Body of pancreas (tissue), 4 donors: ENCODE measurements at regions not wholly inside any gene's neighbourhood (a gene's known extent, or its start where the extent isn't known, plus 50 kb on each side); places are given as distances from the start of the nearest gene placed in this dataset.

Experiments used
- ATAC-seq: fragments of 150-250 bp; one replicate; pipeline ENCODE4 v1.9.1; 2016
- DNase-seq, 4 donors: peaks; one replicate each; pipeline ENCODE4 v3.0.0-alpha.2; 2019
- H3K27ac ChIP-seq, 4 donors: fragments of 200-600 bp; sonication (generic); 1 replicate in 3 of 4; 2 replicates in 1 of 4; pipeline versions ENCODE4 v1.5.1 to v1.6.1; 2016 to 2019; ENCODE audit warnings: mild to moderate bottlenecking in 1 of 4, mixed read lengths in 1 of 4, moderate library complexity in 1 of 4
- H3K27me3 ChIP-seq, 2 donors: fragments of 200-600 bp; sonication (generic); one replicate each; pipeline ENCODE4 v1.6.0; 2016; ENCODE audit warnings: mild to moderate bottlenecking in 1 of 2
- H3K36me3 ChIP-seq, 2 donors: fragments of 200-600 bp; sonication (generic); replicated peaks in 1 of 2; 2 replicates each; pipeline ENCODE4 v1.5.1; 2016; ENCODE audit warnings: low read depth in 2 of 2; ENCODE audit not compliant: insufficient read depth in 1 of 2
- H3K4me1 ChIP-seq: fragments of 200-600 bp; sonication (generic); one replicate; pipeline ENCODE4 v1.6.0; 2016
- H3K4me3 ChIP-seq, 2 donors: fragments of 200-600 bp; sonication (generic); 1 replicate in 1 of 2; 2 replicates in 1 of 2; pipeline ENCODE4 v1.5.1; 2016 to 2019
- H3K9me3 ChIP-seq, 3 donors: fragments of 200-600 bp; sonication (generic); 1 replicate in 2 of 3; 2 replicates in 1 of 3; pipeline ENCODE4 v1.5.1; 2016
- POLR2A ChIP-seq, 3 donors: fragments of 450-650 bp; IDR thresholded peaks; one replicate each; pipeline ENCODE4 v1.6.1; 2016; ENCODE audit warnings: antibody characterized with exemption in 3 of 3, mild to moderate bottlenecking in 2 of 3
- WGBS, 2 donors: methylation state at CpG; one replicate each; pipeline ENCODE4 v1.1.5; 2017; 5-methylcytosine and 5-hydroxymethylcytosine counted together
- intact Hi-C: fragments of 100-400 bp; cut with DNase I; formaldehyde crosslinking; loops from one replicate; pipeline ENCODE4 v1.15.1; 2023
- TF ChIP-seq, protein P1 (sequence below), 7 experiments: fragments of 450-650 bp in 4 of 7; fragments of 200-600 bp in 3 of 7; sonication (generic) in 3 of 7; IDR thresholded peaks; one replicate each; pipeline ENCODE4 v1.5.1; 2016 to 2019; ENCODE audit warnings: antibody characterized with exemption in 7 of 7

DNA sequence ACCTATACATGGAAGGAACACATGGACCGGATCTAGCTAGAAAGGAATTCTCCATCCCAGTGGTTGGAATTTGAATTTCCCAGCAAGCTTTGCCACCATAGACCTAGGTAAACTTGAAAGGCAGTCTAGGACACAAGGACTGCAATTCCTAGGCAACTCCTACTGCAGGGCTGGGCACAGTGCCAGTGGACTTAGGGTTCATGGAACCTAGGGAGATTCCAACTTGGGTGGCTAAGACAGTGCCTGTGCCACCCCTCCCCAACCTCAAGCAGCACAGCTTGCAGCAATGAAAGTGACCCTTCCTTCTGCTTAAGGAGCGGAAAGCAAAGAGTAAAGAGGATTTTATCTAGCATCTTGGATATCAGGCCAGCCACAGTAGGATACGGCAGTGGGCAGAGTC, 663.3 kb downstream of the ELAVL2 start:
- DNase-seq (no peak), ATAC-seq (no peak)
- H3K4me3 ChIP-seq, result no peak overlapping the region
- no peaks in the 10 kb centered on the region for H3K9me3 ChIP-seq
- intact Hi-C loops, result no loop called here
- 83 to 94% methylated on average over 2 to 3 of the region's 3 CpGs for WGBS, 2 donors
- TF ChIP-seq POLR2A (IDR thresholded peaks at IDR 0.05), result no peak
- TF ChIP-seq, protein P1, sequence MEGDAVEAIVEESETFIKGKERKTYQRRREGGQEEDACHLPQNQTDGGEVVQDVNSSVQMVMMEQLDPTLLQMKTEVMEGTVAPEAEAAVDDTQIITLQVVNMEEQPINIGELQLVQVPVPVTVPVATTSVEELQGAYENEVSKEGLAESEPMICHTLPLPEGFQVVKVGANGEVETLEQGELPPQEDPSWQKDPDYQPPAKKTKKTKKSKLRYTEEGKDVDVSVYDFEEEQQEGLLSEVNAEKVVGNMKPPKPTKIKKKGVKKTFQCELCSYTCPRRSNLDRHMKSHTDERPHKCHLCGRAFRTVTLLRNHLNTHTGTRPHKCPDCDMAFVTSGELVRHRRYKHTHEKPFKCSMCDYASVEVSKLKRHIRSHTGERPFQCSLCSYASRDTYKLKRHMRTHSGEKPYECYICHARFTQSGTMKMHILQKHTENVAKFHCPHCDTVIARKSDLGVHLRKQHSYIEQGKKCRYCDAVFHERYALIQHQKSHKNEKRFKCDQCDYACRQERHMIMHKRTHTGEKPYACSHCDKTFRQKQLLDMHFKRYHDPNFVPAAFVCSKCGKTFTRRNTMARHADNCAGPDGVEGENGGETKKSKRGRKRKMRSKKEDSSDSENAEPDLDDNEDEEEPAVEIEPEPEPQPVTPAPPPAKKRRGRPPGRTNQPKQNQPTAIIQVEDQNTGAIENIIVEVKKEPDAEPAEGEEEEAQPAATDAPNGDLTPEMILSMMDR (IDR thresholded peaks at IDR 0.05), result no peak
- H3K36me3 ChIP-seq, result no peaks in the 10 kb centered on the region
- no peaks in the 10 kb centered on the region for H3K27me3 ChIP-seq
- no peak overlapping the region for H3K27ac ChIP-seq
- H3K4me1 ChIP-seq, result no peaks in the 10 kb centered on the region

DNA sequence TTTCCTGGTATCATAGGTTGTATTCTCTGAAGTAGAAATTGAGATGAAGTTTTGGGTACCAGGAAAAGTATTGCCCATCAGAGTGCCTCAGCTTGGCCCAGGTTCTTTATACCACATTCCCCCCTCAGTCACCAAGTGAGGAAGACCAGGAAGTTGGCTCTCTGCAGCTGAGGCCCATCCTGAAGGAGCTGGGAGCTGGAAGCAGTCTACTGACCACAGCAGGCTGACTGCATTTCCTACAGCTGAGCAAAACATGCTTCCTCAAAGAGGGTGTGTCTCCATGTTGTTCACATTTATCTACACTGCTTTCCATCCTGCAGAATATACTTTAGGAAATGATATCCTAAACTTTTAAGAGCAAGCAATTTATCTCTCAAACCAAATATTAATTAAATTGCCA, 654.6 kb downstream of the ELAVL2 start:
- no peaks in the 10 kb centered on the region for H3K4me1 ChIP-seq

DNA sequence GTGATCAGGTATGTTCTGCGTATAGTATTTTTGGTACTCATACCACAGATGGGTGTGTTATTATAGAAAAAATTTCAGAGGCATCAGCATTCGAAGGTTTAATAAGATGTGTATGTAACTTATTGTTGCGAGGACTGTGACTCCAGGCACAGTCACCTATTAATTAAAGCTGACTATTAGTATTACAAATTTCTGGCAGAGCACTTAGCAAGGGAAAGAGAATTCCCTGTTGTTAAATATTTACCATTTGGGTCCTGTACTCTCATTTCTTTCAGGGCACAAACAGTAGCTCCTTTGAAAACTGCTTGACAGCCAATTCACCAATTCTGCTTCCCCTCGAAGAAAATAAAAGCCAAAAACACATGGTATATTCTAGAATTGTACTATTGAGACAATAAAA, 653.8 kb downstream of the ELAVL2 start:
- Histone ChIP-seq H3K9me3 (no peaks in the 10 kb centered on the region), H3K36me3 (no peaks in the 10 kb centered on the region), H3K27me3 (no peaks in the 10 kb centered on the region), H3K27ac (peak overlapping the region in 1 of 4 donors; percentile 34), H3K4me1 (no peaks in the 10 kb centered on the region), H3K4me3 (no peak overlapping the region)
- 18 to 24% methylated on average over 4 of the region's 4 CpGs for WGBS, 2 donors
- DNase-seq (no peak), ATAC-seq (no peak)
- TF ChIP-seq, protein P1 (IDR thresholded peaks at IDR 0.05), result no peak
- no peak for TF ChIP-seq POLR2A (IDR thresholded peaks at IDR 0.05)
- intact Hi-C loops, result no loop called here

More for the DNA sequence above, 654.6 kb downstream of the ELAVL2 start:
- no peak overlapping the region for H3K4me3 ChIP-seq
- TF ChIP-seq POLR2A (IDR thresholded peaks at IDR 0.05), result no peak
- no peak for ATAC-seq
- H3K36me3 ChIP-seq, result no peaks in the 10 kb centered on the region
- intact Hi-C loops, result no loop called here
- no peak for DNase-seq
- no peaks in the 10 kb centered on the region for H3K9me3 ChIP-seq
- H3K27ac ChIP-seq, result no peak overlapping the region
- no peaks in the 10 kb centered on the region for H3K27me3 ChIP-seq

DNA sequence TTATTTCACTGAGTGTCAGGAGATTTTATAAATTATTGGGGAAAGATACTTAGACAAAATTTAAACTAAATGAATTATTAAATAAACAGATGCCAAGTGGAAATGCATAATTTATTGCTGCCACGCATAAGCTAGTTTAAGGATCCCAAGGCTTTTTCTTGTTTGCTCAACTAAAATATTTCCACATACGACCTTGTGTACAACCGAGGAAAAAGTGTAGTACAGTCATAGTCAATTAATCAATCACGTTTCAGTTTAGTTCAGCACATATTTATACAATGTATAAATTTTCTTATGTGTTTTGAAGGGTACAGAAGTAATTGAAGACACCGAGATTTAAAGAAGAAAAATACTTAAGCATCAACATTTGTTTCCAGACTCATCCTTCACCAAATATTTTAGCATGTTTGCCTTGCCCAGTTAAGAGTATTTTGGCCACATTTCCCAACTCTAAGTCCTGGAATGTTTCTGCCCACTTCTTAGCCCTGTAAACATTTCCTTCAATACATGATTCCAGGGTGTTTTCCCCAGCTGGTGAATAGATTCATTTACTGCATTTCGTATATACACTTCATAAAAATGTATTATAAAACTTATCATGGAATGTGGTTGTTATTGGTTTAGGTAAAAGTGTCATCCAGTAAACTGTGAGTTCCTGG, 652.9 kb downstream of the ELAVL2 start:
- 16 to 17% methylated on average over 6 of the region's 6 CpGs for WGBS, 2 donors
- ATAC-seq (no peak), DNase-seq (no peak)
- H3K4me1 ChIP-seq, result no peaks in the 10 kb centered on the region
- TF ChIP-seq, protein P1 (IDR thresholded peaks at IDR 0.05), result no peak
- TF ChIP-seq POLR2A (IDR thresholded peaks at IDR 0.05), result no peak
- H3K9me3 ChIP-seq, result no peaks in the 10 kb centered on the region
- H3K27ac ChIP-seq, result no peak overlapping the region
- H3K36me3 ChIP-seq, result no peaks in the 10 kb centered on the region
- H3K27me3 ChIP-seq, result no peaks in the 10 kb centered on the region
- intact Hi-C loops, result no loop called here
- H3K4me3 ChIP-seq, result no peak overlapping the region

DNA sequence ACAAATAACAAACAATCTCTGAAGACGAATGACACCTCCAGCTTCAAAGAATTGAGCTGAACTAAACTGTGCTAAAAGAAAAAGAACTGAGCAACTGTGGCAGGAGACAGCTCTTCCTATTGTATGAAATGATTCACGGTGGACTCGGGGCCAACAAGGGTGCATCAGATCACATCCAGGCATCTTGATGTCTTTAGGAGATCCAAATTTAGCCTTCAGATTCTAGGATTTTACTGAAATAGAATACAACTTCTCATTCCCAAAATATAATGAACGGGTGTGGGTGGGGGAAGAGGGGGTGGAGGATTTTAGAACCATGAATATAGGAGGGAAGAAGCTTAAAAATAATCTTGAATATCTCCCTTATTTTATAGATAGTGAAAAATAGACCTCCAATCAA, 631.8 kb downstream of the ELAVL2 start:
- no peaks in the 10 kb centered on the region for H3K36me3 ChIP-seq
- TF ChIP-seq POLR2A (IDR thresholded peaks at IDR 0.05), result no peak
- TF ChIP-seq, protein P1 (IDR thresholded peaks at IDR 0.05), result no peak
- intact Hi-C loops, result no loop called here
- no peaks in the 10 kb centered on the region for H3K9me3 ChIP-seq
- H3K4me1 ChIP-seq, result no peaks in the 10 kb centered on the region
- H3K4me3 ChIP-seq, result no peak overlapping the region
- no peak for DNase-seq
- ATAC-seq, result no peak
- H3K27me3 ChIP-seq, result no peaks in the 10 kb centered on the region
- WGBS, 2 donors, result 50 to 52% methylated on average over 4 of the region's 4 CpGs
- H3K27ac ChIP-seq, result no peak overlapping the region
